Activated naive CD4-positive, alpha-beta T cell treated with Interleukin-2 at 50 U/mL for 16 hours (primary cell): ENCODE measurements at regions not wholly inside any gene's neighbourhood (a gene's known extent, or its start where the extent isn't known, plus 50 kb on each side); places are given as distances from the start of the nearest gene placed in this dataset.

ENCODE experiments used
- DNase-seq: peaks from one replicate; pipeline ENCODE4 v3.0.0-alpha.2; 2020

- DNase-seq: no peak
Measured at GRCh38 chr1:10897981-10898728, 101.7 kb upstream of the CASZ1 start.

GRCh38 chr1:10898921-10899320, 102.5 kb upstream of the CASZ1 start:
- no peak for DNase-seq

GRCh38 chr1:10899490-10900250, 103.2 kb upstream of the CASZ1 start:
- DNase-seq: no peak

GRCh38 chr1:10900251-10900651, 103.8 kb upstream of the CASZ1 start:
- no peak for DNase-seq

GRCh38 chr1:10900691-10901090, 104.2 kb upstream of the CASZ1 start:
- no peak for DNase-seq

GRCh38 chr1:10901091-10901890, 104.8 kb upstream of the CASZ1 start:
- no peak for DNase-seq

GRCh38 chr1:10901891-10902805, 105.7 kb upstream of the CASZ1 start:
- DNase-seq: no peak

- no peak for DNase-seq
Measured at GRCh38 chr1:10903421-10903820, 107.0 kb upstream of the CASZ1 start.

- no peak for DNase-seq
Measured at GRCh38 chr1:10903821-10904220, 107.4 kb upstream of the CASZ1 start.

GRCh38 chr1:10904396-10905358, 107.8 kb upstream of the TARDBP start:
- peak; percentile 20 for DNase-seq

- DNase-seq: no peak
Measured at GRCh38 chr1:10905841-10906655, 106.4 kb upstream of the TARDBP start.

GRCh38 chr1:10906866-10907519, 105.5 kb upstream of the TARDBP start:
- DNase-seq: no peak

GRCh38 chr1:10908266-10908665, 104.2 kb upstream of the TARDBP start:
- no peak for DNase-seq

- peak; percentile 79 for DNase-seq
Measured at GRCh38 chr1:10909697-10910680, 102.5 kb upstream of the TARDBP start.

GRCh38 chr1:10910681-10911489, 101.6 kb upstream of the TARDBP start:
- DNase-seq: no peak

GRCh38 chr1:10911490-10912166, 100.8 kb upstream of the TARDBP start:
- no peak for DNase-seq

GRCh38 chr1:10912441-10912840, 100.0 kb upstream of the TARDBP start:
- no peak for DNase-seq
